H9 (cell line): ENCODE measurements at regions not wholly inside any gene's neighbourhood (a gene's known extent, or its start where the extent isn't known, plus 50 kb on each side); places are given as distances from the start of the nearest gene placed in this dataset.

ENCODE experiments used
- DNase-seq: peaks from one replicate; pipeline ENCODE4 v3.0.0-alpha.2; 2017
- H2AFZ ChIP-seq: one replicate; pipeline ENCODE4 v1.6.1; 2013; ENCODE audit warnings: mild to moderate bottlenecking, low read length, control low read depth, moderate library complexity
- H2AK5ac ChIP-seq: 2 replicates; pipeline ENCODE4 v1.6.1; 2013; ENCODE audit warnings: low read length, control low read depth, mixed read lengths; ENCODE audit not compliant: insufficient read length
- H2BK120ac ChIP-seq: one replicate; pipeline ENCODE4 v1.6.1; 2013; ENCODE audit warnings: low read depth, mild to moderate bottlenecking, low read length, control low read depth, inconsistent platforms; ENCODE audit not compliant: poor library complexity, severe bottlenecking
- H2BK12ac ChIP-seq: 2 replicates; pipeline ENCODE4 v1.6.1; 2013; ENCODE audit warnings: low read length, control low read depth, mixed read lengths, low read depth; ENCODE audit not compliant: insufficient read length
- H2BK15ac ChIP-seq: 2 replicates; pipeline ENCODE4 v1.6.1; 2013; ENCODE audit warnings: low read depth, low read length, control low read depth
- H2BK20ac ChIP-seq: one replicate; pipeline ENCODE4 v1.6.1; 2013; ENCODE audit warnings: low read depth, mild to moderate bottlenecking, low read length, control low read depth, inconsistent platforms; ENCODE audit not compliant: poor library complexity, severe bottlenecking
- H2BK5ac ChIP-seq: 2 replicates; pipeline ENCODE4 v1.6.1; 2013; ENCODE audit warnings: low read length, control low read depth, mixed read lengths; ENCODE audit not compliant: insufficient read length
- H3K14ac ChIP-seq: 2 replicates; pipeline ENCODE4 v1.6.1; 2013; ENCODE audit warnings: low read length, control low read depth; ENCODE audit not compliant: insufficient read depth
- H3K18ac ChIP-seq: 2 replicates; pipeline ENCODE4 v1.6.1; 2013; ENCODE audit warnings: low read depth, mild to moderate bottlenecking, mixed read lengths, low read length, control low read depth; ENCODE audit not compliant: insufficient read length
- H3K23ac ChIP-seq: 2 replicates; pipeline ENCODE4 v1.6.1; 2013; ENCODE audit warnings: low read length, control low read depth, mixed read lengths, low read depth; ENCODE audit not compliant: insufficient read length
- H3K23me2 ChIP-seq: 2 replicates; pipeline ENCODE4 v1.6.1; 2013; ENCODE audit warnings: low read depth, mild to moderate bottlenecking, mixed read lengths, low read length, control low read depth; ENCODE audit not compliant: insufficient read length, poor library complexity, severe bottlenecking
- H3K27ac ChIP-seq: 2 replicates; pipeline ENCODE4 v1.5.1; 2013; ENCODE audit warnings: low read length, control low read depth, mixed read lengths, low read depth; ENCODE audit not compliant: insufficient read length
- H3K27me3 ChIP-seq: 2 replicates; pipeline ENCODE4 v1.6.1; 2013; ENCODE audit warnings: low read length, control low read depth, inconsistent platforms; ENCODE audit not compliant: insufficient read depth
- H3K4ac ChIP-seq: 2 replicates; pipeline ENCODE4 v1.6.1; 2013; ENCODE audit warnings: low read depth, mild to moderate bottlenecking, control low read depth, inconsistent platforms, low read length, moderate library complexity
- H3K4me1 ChIP-seq: 2 replicates; pipeline ENCODE4 v1.6.1; 2013; ENCODE audit warnings: low read length, control low read depth, inconsistent platforms; ENCODE audit not compliant: insufficient read depth
- H3K4me2 ChIP-seq: 2 replicates; pipeline ENCODE4 v1.6.1; 2013; ENCODE audit warnings: low read length, control low read depth, mixed read lengths; ENCODE audit not compliant: insufficient read length, insufficient read depth
- H3K56ac ChIP-seq: 2 replicates; pipeline ENCODE4 v1.6.1; 2013; ENCODE audit warnings: low read depth, mild to moderate bottlenecking, mixed read lengths, low read length, control low read depth; ENCODE audit not compliant: insufficient read length
- H3K79me1 ChIP-seq: 2 replicates; pipeline ENCODE4 v1.6.1; 2013; ENCODE audit warnings: low read depth, mild to moderate bottlenecking, moderate library complexity, low read length, control low read depth, inconsistent platforms; ENCODE audit not compliant: insufficient read depth, poor library complexity, severe bottlenecking
- H3K79me2 ChIP-seq: 2 replicates; pipeline ENCODE4 v1.6.1; 2013; ENCODE audit warnings: low read length, control low read depth, inconsistent platforms; ENCODE audit not compliant: insufficient read depth
- H3K9ac ChIP-seq: 2 replicates; pipeline ENCODE4 v1.6.1; 2013; ENCODE audit warnings: low read length, control low read depth, mixed read lengths; ENCODE audit not compliant: insufficient read length; ENCODE audit errors: extremely low read depth
- H3K9me3 ChIP-seq: one replicate; pipeline ENCODE4 v1.6.1; 2013; ENCODE audit warnings: low read depth, low read length, inconsistent platforms; ENCODE audit not compliant: control insufficient read depth
- H3T11ph ChIP-seq: one replicate; pipeline ENCODE4 v1.6.1; 2013; ENCODE audit warnings: mild to moderate bottlenecking, low read length, control low read depth, inconsistent platforms
- H4K20me1 ChIP-seq: one replicate; pipeline ENCODE4 v1.6.1; 2013; ENCODE audit not compliant: control insufficient read depth, insufficient read length, insufficient read depth
- H4K5ac ChIP-seq: 2 replicates; pipeline ENCODE4 v1.6.1; 2013; ENCODE audit warnings: low read depth, mild to moderate bottlenecking, mixed read lengths, low read length, control low read depth; ENCODE audit not compliant: insufficient read length
- H4K8ac ChIP-seq: replicated peaks from 2 replicates; pipeline ENCODE4 v1.6.1; 2013; ENCODE audit warnings: low read length, control low read depth, mixed read lengths, low read depth; ENCODE audit not compliant: insufficient read length
- H4K91ac ChIP-seq: 2 replicates; pipeline ENCODE4 v1.6.1; 2013; ENCODE audit warnings: low read depth, mild to moderate bottlenecking, moderate library complexity, mixed read lengths, low read length, control low read depth; ENCODE audit not compliant: insufficient read length
- H3K27ac Mint-ChIP-seq, 3 experiments: 2 replicates in 2 of 3; 3 replicates in 1 of 3; pipeline ENCODE4 v1.8.0; 2020 to 2021; ENCODE audit warnings: mixed read lengths in 3 of 3, mild to moderate bottlenecking in 1 of 3, moderate library complexity in 1 of 3
- H3K27me3 Mint-ChIP-seq: 2 replicates; pipeline ENCODE4 v1.8.0; 2021; ENCODE audit warnings: low read depth, mild to moderate bottlenecking, moderate library complexity, mixed read lengths
- H3K36me3 Mint-ChIP-seq, 3 experiments: 2 replicates in 2 of 3; 3 replicates in 1 of 3; pipeline ENCODE4 v1.8.0; 2020 to 2021; ENCODE audit warnings: low read depth in 3 of 3, mixed read lengths in 3 of 3; ENCODE audit not compliant: insufficient read depth in 1 of 3
- H3K4me1 Mint-ChIP-seq, 2 experiments: 2 replicates each; pipeline ENCODE4 v1.8.0; 2020; ENCODE audit warnings: mixed read lengths in 2 of 2
- H3K4me3 Mint-ChIP-seq, 2 experiments: 2 replicates in 1 of 2; 3 replicates in 1 of 2; pipeline ENCODE4 v1.8.0; 2020 to 2021; ENCODE audit warnings: mild to moderate bottlenecking in 2 of 2, mixed read lengths in 2 of 2, moderate library complexity in 1 of 2
- H3K9me3 Mint-ChIP-seq, 2 experiments: 2 replicates in 1 of 2; 3 replicates in 1 of 2; pipeline ENCODE4 v1.8.0; 2020; ENCODE audit warnings: mild to moderate bottlenecking in 2 of 2, mixed read lengths in 2 of 2, moderate library complexity in 1 of 2
- WGBS: extraction: QIAGEN DNeasy Blood & Tissue Kit; methylation state at CpG from one replicate; pipeline ENCODE4 v1.1.7; 2013; ENCODE audit warnings: missing lambda C conversion rate, low lambda C conversion rate, mixed read lengths; ENCODE audit not compliant: insufficient read length; ENCODE audit errors: extremely low coverage; 5-methylcytosine and 5-hydroxymethylcytosine counted together
- TF ChIP-seq, protein P1 (sequence below): fragments of 200-600 bp; sonication (generic); conservative IDR thresholded peaks from 3 replicates; pipeline ENCODE4 v1.8.0; 2021; ENCODE audit warnings: antibody characterized with exemption, mild to moderate bottlenecking

DNA sequence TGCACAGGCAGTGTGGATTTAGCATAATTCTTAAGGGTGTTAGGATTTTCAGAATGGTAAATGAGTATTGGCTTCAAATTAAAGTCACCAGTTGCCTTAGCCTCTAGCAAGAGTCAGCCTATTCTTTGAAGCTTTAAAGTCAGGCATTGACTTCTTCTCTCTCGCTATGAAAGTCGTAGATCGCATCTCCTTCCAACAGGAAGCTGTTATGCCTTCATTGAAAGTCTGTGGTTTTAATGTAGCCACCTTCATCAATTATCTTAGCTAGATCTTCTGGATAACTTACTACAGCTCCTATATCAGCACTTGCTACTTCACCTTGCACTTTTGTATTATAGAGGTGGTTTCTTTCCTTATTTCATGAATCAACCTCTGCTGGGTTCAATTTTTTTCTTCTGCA, 320.2 kb downstream of the PTPRC start:
- Histone ChIP-seq H3K9ac (no peak overlapping the region), H3K4me2 (no peak overlapping the region), H4K91ac (no peak overlapping the region), H2AFZ (no peak overlapping the region), H2BK5ac (no peak overlapping the region), H2AK5ac (no peak overlapping the region), H4K8ac (no peak overlapping the region), H2BK20ac (no peak overlapping the region), H4K5ac (no peak overlapping the region), H3K56ac (no peak overlapping the region), H3K18ac (no peak overlapping the region), H3K23ac (no peak overlapping the region), H3K4me1 (no peaks in the 10 kb centered on the region), H3K23me2 (no peaks in the 10 kb centered on the region), H3K79me2 (no peaks in the 10 kb centered on the region), H2BK12ac (no peak overlapping the region), H3K9me3 (no peaks in the 10 kb centered on the region), H3K4ac (no peak overlapping the region), H3K27ac (no peak overlapping the region), H4K20me1 (no peaks in the 10 kb centered on the region), H3K79me1 (no peaks in the 10 kb centered on the region), H2BK15ac (no peak overlapping the region), H3K27me3 (no peaks in the 10 kb centered on the region), H3T11ph (no peak overlapping the region), H3K14ac (no peak overlapping the region), H2BK120ac (no peak overlapping the region)
- TF ChIP-seq, protein P1, sequence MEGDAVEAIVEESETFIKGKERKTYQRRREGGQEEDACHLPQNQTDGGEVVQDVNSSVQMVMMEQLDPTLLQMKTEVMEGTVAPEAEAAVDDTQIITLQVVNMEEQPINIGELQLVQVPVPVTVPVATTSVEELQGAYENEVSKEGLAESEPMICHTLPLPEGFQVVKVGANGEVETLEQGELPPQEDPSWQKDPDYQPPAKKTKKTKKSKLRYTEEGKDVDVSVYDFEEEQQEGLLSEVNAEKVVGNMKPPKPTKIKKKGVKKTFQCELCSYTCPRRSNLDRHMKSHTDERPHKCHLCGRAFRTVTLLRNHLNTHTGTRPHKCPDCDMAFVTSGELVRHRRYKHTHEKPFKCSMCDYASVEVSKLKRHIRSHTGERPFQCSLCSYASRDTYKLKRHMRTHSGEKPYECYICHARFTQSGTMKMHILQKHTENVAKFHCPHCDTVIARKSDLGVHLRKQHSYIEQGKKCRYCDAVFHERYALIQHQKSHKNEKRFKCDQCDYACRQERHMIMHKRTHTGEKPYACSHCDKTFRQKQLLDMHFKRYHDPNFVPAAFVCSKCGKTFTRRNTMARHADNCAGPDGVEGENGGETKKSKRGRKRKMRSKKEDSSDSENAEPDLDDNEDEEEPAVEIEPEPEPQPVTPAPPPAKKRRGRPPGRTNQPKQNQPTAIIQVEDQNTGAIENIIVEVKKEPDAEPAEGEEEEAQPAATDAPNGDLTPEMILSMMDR, result no peak
- H3K9me3 Mint-ChIP-seq, result peaks cover 5 to 6% of the 10 kb centered on the region in 2 experiments; a peak in 4 of 5 replicates
- H3K4me1 Mint-ChIP-seq, result no peaks in the 10 kb centered on the region
- no peaks in the 10 kb centered on the region for H3K27me3 Mint-ChIP-seq
- H3K27ac Mint-ChIP-seq, result no peak overlapping the region
- WGBS, result no CpG with 5 or more reads among the region's 3 CpGs
- DNase-seq, result no peak
- no peak overlapping the region for H3K4me3 Mint-ChIP-seq
- no peaks in the 10 kb centered on the region for H3K36me3 Mint-ChIP-seq
